ENCODE measurements at regions not wholly inside any gene's neighbourhood (a gene's known extent, or its start where the extent isn't known, plus 50 kb on each side); places are given as distances from the start of the nearest gene placed in this dataset.
"Not testable (repeated sequence)": the region's sequence is repeated elsewhere in the genome, so short reads cannot be mapped to it uniquely, and the experiment has no call there.

- not testable (repeated sequence) for DNase-seq
These were observed 1171.3 kb upstream of the B3GALT2 start for GRCh38 chr1:194357573-194358207.

DNA sequence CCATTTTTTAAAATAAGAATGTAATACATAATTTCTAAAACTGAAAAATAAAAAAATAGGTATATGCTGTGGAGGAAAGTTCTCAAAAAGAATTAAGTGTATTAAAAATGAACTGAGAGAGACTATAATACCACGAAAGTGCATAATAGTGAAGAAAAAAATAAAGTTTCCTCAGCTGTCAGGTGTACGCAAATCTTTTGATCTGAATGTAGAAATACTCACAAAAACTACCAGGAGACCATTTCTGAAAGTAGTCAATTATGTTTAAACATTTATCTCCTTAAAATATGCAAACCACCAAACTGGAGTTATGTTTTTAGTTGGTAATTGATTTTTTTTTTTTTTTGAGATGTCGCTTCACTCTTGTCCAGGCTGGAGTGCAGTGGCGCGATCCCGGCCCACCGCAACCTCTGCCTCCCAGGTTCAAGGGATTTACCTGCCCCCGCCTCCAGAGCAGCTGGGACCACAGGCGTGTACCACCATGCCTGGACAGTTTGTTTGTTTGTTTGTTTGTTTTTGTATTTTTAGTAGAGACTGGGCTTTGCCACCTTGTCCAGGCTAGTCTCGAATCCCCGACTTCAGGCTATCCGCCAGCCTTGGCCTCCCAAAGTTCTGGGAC is 1169.2 kb upstream of the B3GALT2 start:
- DNase-seq: no peak

GRCh38 chr1:194353121-194353520 is 1166.7 kb upstream of the B3GALT2 start:
- DNase-seq: no peak

DNA sequence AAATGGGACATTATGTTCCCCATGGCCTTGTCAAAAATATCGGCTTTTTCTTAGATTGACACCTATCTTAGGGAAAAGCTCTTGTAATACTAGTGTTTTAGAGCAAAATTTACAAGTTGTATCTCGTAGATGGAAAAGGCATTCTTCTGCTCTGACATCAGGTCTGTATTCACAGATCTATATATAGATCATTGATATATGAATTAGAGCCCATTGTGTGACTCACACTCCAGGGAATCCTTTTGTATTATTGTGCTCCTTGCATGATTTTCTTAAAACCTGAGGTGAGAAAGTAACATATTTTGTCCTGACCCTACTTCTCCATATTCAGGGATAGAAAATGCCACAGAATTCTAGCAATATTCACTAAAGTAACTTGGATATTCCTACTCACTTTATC is 1160.8 kb upstream of the B3GALT2 start:
- DNase-seq: no peak

DNA sequence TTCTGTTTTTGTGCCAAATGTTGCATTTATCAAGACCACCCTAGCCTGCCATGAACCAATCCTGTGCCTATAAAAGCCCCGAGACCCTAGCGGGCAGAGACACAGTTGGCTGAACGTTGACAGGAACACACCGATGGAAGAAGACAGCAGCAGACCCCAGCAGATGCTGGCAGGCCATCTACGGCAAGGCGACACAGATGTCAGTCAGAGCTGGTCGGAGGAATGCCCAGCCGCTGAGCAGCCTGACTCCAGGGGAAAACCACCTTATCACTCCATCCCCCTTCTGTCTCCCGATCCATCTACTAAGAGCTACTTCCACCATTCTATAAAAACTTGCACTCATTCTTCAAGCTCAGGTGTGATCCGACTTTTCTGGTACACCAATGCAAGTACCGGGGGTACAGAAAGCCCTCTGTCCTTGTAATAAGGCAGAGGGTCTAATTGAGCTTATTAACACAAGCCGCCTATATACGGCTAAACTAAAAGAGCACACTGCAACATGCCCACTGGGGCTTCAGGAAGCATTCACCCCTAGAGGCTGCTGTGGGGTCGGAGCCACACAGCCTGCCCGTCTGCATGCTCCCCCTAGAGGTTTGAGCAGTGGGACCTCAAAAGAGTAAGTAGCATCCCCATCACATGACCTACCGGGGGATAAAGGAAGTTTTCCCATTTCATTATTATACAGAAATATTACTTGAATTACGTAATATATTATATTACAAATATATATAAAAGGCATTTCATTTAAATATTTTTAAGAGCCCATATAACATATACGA is 1156.3 kb upstream of the B3GALT2 start:
- no peak for DNase-seq

DNA sequence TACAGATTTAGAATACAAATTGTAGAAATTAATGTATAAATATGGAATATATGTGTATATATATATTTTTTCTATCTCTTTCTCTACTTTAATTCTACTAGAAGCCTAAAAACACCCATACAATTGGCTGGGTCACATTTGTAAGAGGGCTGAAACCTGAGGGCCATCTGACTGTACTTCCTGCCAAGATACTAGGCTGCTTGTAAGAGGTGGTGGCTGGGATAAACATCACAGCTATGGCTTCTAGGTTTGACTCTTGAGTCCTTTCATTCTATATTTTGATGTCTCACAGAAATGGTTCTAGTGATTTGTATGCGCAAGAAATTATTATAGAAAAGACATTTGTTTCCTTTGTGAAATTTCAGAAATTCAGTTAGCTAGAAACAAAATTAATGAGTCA is 1155.2 kb upstream of the B3GALT2 start:
- DNase-seq: no peak

DNA sequence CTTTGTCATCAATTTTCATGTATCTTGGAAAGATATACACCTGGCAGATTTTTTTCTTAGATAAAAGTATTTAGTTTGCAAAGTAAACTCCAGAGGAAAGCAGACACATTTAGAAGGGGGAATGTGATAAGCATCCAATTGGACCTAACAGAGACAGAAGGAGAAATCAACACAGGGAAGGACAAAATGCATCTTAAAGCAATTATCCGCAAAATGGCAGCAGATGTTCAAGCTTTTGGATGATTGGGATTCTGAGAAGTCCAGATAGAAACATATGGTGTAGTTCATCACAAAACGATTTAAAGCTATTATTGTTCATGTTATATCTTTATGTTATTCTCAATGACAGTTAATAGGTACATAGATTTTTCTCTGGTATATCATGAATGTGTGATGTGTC is 1153.1 kb upstream of the B3GALT2 start:
- no peak for DNase-seq

GRCh38 chr1:194338241-194338948 is 1152.0 kb upstream of the B3GALT2 start:
- no peak for DNase-seq

DNA sequence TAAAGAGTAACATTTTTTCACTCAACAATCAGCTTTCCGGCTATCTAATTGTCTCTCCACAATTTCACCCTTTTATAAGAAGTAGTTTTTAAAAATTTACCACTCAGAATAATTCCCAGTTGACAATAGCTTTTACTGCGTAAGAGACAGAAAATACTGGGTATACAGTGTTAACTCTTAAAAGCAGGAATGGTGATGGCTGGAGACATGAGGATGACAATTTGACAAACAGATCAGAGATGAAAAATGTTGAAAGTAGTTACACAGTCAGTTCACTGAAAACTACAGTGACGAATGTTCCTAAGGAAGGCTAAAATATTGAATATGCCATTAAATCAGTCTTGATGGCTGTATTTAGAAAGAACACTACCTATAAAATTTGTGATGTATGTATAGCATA is 1146.8 kb upstream of the B3GALT2 start:
- DNase-seq: no peak

- DNase-seq: no peak
These were observed 1145.3 kb upstream of the B3GALT2 start for GRCh38 chr1:194331758-194332157.

- DNase-seq: no peak
These were observed 1136.3 kb upstream of the B3GALT2 start for GRCh38 chr1:194322751-194323150.

GRCh38 chr1:194318790-194319280 is 1132.4 kb upstream of the B3GALT2 start:
- DNase-seq: no peak

DNA sequence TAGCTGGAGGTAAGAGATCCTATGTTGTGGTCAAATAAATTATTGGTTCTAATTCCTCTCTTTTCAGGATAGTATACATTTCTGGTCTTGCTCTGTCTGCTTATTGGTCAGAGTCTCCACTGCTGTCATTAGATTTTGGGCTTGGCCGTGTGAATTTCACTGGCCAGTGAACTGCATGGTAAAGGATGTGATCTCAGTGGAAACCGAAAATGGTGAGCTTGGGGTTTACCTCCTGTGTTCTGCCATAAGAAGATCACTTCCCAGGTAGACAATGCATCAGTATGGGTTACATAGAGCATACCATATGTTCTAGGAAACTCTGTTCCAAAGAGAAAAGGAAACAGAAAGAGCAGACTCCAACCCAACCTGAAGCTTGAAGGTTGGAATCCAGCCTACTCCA is 1123.3 kb upstream of the B3GALT2 start:
- DNase-seq: no peak

- no peak for DNase-seq
These were observed 1122.9 kb upstream of the B3GALT2 start for GRCh38 chr1:194309269-194309668.

DNA sequence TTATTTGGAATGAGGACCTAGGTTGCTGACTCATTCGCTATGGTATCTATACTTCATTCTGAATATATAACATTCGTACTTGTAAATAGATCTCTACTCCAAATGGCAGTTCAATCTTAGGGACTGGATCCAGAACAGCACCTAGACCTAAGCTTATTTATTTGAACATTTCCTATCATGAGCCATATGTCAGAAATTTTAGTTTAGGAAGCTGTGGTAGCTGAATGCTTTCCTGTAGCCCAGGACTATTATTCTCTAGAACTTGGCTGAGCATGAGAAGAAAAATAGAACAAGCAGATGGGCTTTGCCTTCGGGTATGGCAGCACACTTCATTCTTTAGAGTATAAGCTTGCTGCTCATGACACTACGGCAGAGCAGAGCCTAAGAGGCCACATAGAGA is 1114.4 kb upstream of the B3GALT2 start:
- no peak for DNase-seq

- no peak for DNase-seq
These were observed 1113.9 kb upstream of the B3GALT2 start for GRCh38 chr1:194300340-194300739.

GRCh38 chr1:194298007-194298598 is 1111.7 kb upstream of the B3GALT2 start:
- DNase-seq: no peak

- no peak for DNase-seq
These were observed 1110.7 kb upstream of the B3GALT2 start for GRCh38 chr1:194297094-194297493.

- no peak for DNase-seq
These were observed 1109.8 kb upstream of the B3GALT2 start for GRCh38 chr1:194296201-194296600.

DNA sequence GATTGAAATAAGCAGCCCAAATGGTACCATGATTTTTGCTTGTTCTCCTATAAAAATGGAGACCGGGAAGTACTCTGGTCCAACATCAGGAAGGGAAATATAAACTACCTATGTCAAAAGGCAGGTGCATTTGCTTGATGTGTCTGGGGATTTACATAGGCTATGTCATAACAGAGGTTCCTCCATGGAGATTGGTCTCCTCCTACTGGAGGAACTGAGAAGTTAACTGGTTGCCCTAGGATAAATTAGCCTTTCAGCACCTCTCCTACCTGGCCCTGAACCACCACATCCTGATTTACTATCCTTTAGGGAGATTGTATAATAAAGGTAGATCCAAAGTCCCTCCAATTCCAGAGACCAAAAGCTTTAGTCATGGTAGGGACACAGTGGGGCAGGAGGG is 1109.3 kb upstream of the B3GALT2 start:
- no peak for DNase-seq

DNA sequence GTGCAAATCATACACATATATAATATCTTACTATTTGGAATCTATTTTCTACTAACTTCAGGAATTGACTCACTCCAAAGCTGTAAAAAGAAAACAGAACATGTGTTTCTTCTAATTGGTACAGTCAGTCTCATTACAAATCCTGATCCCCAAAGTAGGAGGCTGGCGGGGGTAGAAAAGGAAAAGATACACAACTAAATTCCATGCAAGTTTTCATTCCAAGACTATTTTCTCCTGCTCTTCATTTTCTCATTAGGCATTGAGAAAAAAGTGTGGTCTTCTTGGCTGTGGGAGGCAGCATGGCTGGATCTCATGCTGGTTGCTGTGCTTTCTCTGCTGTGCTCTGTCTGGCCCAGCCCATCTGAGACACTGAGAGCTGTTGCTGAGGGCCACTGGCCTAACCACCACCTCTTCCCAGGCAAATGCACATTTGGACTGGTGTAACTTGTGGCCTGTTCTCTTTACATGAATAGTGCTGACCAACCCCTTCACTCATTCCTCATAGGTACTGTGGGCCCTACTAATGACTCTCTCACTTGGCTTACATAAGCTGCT is 1107.5 kb upstream of the B3GALT2 start:
- DNase-seq: no peak

GRCh38 chr1:194292966-194293365 is 1106.6 kb upstream of the B3GALT2 start:
- no peak for DNase-seq

Data from femur (tissue), 1 donor.